Neuron (in vitro differentiated cells): ENCODE measurements at regions not wholly inside any gene's neighbourhood (a gene's known extent, or its start where the extent isn't known, plus 50 kb on each side); places are given as distances from the start of the nearest gene placed in this dataset.

Source experiments
- H2AFZ ChIP-seq: one replicate; pipeline ENCODE4 v1.6.1; 2013; ENCODE audit warnings: low read depth, mild to moderate bottlenecking, inconsistent platforms, low read length, moderate library complexity
- H3K27me3 ChIP-seq: one replicate; pipeline ENCODE4 v1.6.1; 2013; ENCODE audit warnings: low read length; ENCODE audit not compliant: insufficient read depth
- H3K36me3 ChIP-seq: one replicate; pipeline ENCODE4 v1.6.1; 2013; ENCODE audit warnings: low read length; ENCODE audit not compliant: insufficient read depth
- H3K4me1 ChIP-seq: one replicate; pipeline ENCODE4 v1.6.1; 2013; ENCODE audit warnings: low read length; ENCODE audit not compliant: insufficient read depth
- H3K4me3 ChIP-seq: 2 replicates; pipeline ENCODE4 v1.5.1; 2013; ENCODE audit warnings: mild to moderate bottlenecking, low read length, moderate library complexity
- H3K9me3 ChIP-seq: one replicate; pipeline ENCODE4 v1.6.1; 2013; ENCODE audit warnings: low read length

DNA sequence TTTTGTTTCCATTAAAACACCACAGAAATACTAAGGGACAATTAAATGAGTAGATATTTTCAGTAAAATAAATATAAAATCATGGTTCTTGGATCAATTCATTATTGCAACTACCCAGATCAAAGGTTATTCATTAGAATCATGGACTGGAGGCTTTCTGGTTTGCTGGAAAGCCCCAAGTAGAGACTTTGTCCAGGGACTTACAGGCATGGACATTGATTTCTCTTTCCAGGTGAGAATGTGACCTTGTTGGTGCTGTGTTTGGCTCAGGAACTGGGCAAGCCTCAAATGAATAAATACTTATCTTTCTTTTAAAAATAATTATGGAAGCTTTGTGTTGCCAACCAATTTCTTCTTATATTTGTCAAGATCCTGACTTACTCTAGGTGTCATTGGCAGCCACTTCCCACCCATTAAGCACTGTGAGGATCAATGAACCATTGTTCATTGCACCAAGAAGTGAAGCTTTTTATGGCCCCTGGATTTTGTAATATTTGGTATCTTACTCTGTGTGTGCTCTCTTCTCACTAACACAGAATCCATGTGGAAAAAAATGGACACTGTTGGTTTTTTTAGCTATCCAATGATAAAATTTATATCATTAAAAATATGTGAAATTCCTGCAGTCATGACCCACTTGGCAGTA, 205.8 kb upstream of the NRXN1 start:
- H3K4me1 ChIP-seq = no peaks in the 10 kb centered on the region

GRCh38 chr2:51232027-51232426, 200.1 kb upstream of the NRXN1 start:
- Histone ChIP-seq H3K36me3 (no peaks in the 10 kb centered on the region), H3K4me3 (no peak overlapping the region), H2AFZ (no peak overlapping the region), H3K27me3 (no peaks in the 10 kb centered on the region), H3K4me1 (no peaks in the 10 kb centered on the region), H3K9me3 (no peaks in the 10 kb centered on the region)

More for the DNA sequence above, 205.8 kb upstream of the NRXN1 start:
- Histone ChIP-seq H3K36me3 (no peaks in the 10 kb centered on the region), H2AFZ (no peak overlapping the region), H3K27me3 (no peaks in the 10 kb centered on the region), H3K4me3 (no peak overlapping the region), H3K9me3 (no peaks in the 10 kb centered on the region)

- H3K4me1 ChIP-seq = no peaks in the 10 kb centered on the region
- no peaks in the 10 kb centered on the region for H3K27me3 ChIP-seq
- H2AFZ ChIP-seq = no peak overlapping the region
- no peak overlapping the region for H3K4me3 ChIP-seq
- H3K36me3 ChIP-seq = no peaks in the 10 kb centered on the region
- no peaks in the 10 kb centered on the region for H3K9me3 ChIP-seq
Measured at GRCh38 chr2:51231071-51231470, 199.1 kb upstream of the NRXN1 start.

GRCh38 chr2:51225377-51225776, 193.4 kb upstream of the NRXN1 start:
- Histone ChIP-seq H3K4me1 (no peaks in the 10 kb centered on the region), H3K27me3 (no peaks in the 10 kb centered on the region), H3K36me3 (no peaks in the 10 kb centered on the region), H3K9me3 (no peaks in the 10 kb centered on the region), H3K4me3 (no peak overlapping the region), H2AFZ (no peak overlapping the region)

GRCh38 chr2:51224790-51225189, 192.9 kb upstream of the NRXN1 start:
- Histone ChIP-seq H3K4me3 (no peak overlapping the region), H3K9me3 (no peaks in the 10 kb centered on the region), H3K36me3 (no peaks in the 10 kb centered on the region), H3K4me1 (no peaks in the 10 kb centered on the region), H2AFZ (no peak overlapping the region), H3K27me3 (no peaks in the 10 kb centered on the region)

DNA sequence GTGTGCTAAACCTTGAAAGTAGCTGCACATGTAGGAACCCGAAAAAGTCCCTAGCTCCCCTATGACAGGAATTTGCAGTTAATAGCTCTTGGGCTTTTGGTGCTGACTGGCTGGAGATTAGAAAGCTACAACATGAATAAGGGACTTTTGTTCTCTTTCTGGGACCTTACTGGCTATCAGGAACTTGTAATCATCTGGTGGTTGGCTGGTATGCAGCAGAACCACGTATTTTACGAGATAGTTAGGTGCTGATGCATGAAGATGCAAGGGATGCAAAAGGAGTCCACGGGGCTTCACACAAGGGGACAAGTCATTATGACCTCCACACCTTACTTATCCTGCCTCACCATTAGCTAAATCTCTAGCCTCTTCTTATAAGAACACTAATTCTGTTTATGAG, 190.2 kb upstream of the NRXN1 start:
- H3K9me3 ChIP-seq = no peaks in the 10 kb centered on the region
- no peaks in the 10 kb centered on the region for H3K36me3 ChIP-seq
- no peaks in the 10 kb centered on the region for H3K27me3 ChIP-seq
- no peak overlapping the region for H3K4me3 ChIP-seq
- H3K4me1 ChIP-seq = no peaks in the 10 kb centered on the region
- no peak overlapping the region for H2AFZ ChIP-seq

DNA sequence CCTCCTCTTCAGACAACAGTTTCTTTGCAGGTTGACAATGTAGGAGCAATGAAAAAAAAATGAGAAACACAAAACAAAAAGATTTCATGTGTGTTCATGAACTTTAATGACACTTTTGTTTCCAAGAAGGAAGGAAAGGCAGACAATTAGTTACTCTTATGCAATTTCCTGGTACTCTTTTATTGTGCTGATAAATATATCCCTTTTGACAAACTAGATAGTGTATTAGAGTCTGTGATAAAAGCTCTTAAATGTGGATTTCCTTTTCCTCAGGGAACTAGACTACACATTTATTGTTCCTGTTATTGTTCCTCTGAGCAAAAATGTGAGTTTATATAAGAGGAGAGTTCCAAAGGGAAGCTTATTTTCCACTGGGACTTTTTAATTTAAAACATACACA, 188.7 kb upstream of the NRXN1 start:
- Histone ChIP-seq H3K9me3 (no peaks in the 10 kb centered on the region), H2AFZ (no peak overlapping the region), H3K4me1 (no peaks in the 10 kb centered on the region), H3K27me3 (no peaks in the 10 kb centered on the region), H3K36me3 (no peaks in the 10 kb centered on the region), H3K4me3 (no peak overlapping the region)

- Histone ChIP-seq H3K4me3 (no peak overlapping the region), H3K9me3 (no peaks in the 10 kb centered on the region), H3K4me1 (no peaks in the 10 kb centered on the region), H3K27me3 (no peaks in the 10 kb centered on the region), H2AFZ (no peak overlapping the region), H3K36me3 (no peaks in the 10 kb centered on the region)
Measured at GRCh38 chr2:51220080-51220479, 188.1 kb upstream of the NRXN1 start.

DNA sequence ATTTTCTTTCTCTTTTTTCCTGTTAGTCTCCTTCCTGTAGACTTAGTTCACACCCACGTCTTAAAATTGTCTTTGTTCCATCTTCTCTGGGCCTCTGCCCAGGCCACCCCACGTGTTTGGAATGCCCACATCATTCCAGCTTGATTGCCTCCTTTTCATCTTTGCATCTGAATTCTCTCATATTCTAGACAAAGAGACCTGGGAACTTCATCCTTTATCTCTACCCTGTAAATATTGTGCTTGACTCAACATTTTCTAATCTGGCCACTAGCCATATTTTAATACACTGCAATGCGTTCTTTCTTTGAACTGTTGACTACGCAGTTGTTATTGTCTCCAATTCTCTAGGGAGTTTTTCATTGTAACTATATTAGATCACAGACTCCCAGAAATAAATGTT, 187.5 kb upstream of the NRXN1 start:
- no peaks in the 10 kb centered on the region for H3K9me3 ChIP-seq
- H3K27me3 ChIP-seq = no peaks in the 10 kb centered on the region
- no peaks in the 10 kb centered on the region for H3K4me1 ChIP-seq
- H3K4me3 ChIP-seq = no peak overlapping the region
- no peak overlapping the region for H2AFZ ChIP-seq
- no peaks in the 10 kb centered on the region for H3K36me3 ChIP-seq

- Histone ChIP-seq H2AFZ (no peak overlapping the region), H3K27me3 (no peaks in the 10 kb centered on the region), H3K36me3 (no peaks in the 10 kb centered on the region), H3K4me1 (no peaks in the 10 kb centered on the region), H3K4me3 (no peak overlapping the region), H3K9me3 (no peaks in the 10 kb centered on the region)
Measured at GRCh38 chr2:51218047-51218446, 186.1 kb upstream of the NRXN1 start.

DNA sequence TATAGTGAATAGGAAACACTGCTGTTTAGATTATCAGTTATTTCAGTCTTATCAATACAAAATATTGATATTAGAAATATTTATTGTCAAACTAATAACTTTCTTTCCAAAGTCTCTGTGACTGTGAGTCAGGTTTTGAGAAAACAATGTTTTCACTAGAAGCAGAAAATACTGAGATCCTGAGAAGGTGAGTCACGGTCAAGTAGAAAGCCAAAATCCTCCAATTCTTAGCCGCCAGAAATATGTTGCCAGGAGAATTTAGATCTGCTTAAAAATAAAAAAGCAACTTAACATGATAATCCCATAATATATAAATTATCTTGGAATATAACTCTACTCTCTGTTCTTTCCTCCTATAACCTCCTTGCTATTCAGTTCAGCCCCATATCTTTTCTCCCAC, 181.9 kb upstream of the NRXN1 start:
- Histone ChIP-seq H3K36me3 (no peaks in the 10 kb centered on the region), H3K9me3 (no peaks in the 10 kb centered on the region), H3K4me1 (no peaks in the 10 kb centered on the region), H2AFZ (no peak overlapping the region), H3K4me3 (no peak overlapping the region), H3K27me3 (no peaks in the 10 kb centered on the region)

DNA sequence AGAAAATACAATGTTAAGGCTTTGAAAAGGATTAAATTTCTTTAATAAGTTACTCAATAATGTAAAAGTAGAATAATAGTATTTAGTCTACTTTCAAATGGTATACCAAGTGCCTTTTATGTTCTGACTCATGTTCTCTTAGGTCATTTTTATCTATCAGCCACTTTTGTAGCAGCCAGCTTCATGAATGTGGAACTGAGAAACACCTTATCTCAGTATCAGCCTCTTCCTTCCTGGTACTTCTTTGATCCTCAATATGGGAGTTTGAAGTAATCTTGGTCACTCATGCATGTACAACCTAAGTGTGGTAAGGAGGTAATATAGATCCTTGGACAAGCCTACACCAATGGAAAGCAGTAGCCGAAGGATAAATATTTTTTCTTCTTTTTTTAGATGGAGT, 180.4 kb upstream of the NRXN1 start:
- Histone ChIP-seq H3K9me3 (no peaks in the 10 kb centered on the region), H3K4me1 (no peaks in the 10 kb centered on the region), H3K4me3 (no peak overlapping the region), H2AFZ (no peak overlapping the region), H3K27me3 (no peaks in the 10 kb centered on the region), H3K36me3 (no peaks in the 10 kb centered on the region)

DNA sequence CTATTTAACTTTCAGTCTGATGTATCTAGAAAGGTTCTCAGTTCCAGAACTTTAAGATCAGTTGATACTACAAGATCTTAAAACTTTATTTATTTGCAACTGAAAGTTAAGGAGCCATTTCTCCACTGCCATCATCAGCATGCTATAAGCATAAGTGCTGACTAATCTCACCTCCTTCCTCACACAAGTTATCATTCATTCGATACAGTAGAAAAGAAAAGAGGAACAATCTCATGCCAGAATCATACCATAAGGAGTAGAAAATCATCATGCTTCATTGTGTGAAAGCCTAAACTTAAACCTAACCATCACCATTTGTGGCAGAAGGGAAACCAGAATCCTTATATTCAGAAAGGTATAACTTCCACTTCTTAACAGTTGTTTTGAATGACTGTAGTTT, 176.6 kb upstream of the NRXN1 start:
- H3K36me3 ChIP-seq = no peaks in the 10 kb centered on the region
- no peaks in the 10 kb centered on the region for H3K9me3 ChIP-seq
- H3K27me3 ChIP-seq = no peaks in the 10 kb centered on the region
- H3K4me3 ChIP-seq = no peak overlapping the region
- H3K4me1 ChIP-seq = no peaks in the 10 kb centered on the region
- no peak overlapping the region for H2AFZ ChIP-seq

DNA sequence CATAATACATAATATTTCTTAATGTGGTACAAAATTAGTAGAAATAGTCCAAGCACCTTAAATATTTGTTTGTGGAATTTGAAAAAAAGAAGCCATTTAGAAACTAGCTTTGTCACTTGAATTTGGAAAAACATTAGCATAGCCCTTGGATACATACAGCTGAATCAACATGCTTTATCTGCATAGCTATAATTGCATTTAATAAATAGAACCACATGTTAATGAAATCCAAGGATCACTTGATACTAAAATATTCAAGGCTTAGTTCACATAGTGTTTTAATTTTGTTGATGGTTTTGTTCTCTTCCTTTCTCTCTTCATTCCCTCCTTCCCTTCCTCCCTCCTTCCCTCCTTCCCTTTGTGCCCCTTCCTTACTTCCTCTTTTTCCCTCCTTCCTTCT, 169.4 kb upstream of the NRXN1 start:
- H3K4me1 ChIP-seq = no peaks in the 10 kb centered on the region
- H3K4me3 ChIP-seq = no peak overlapping the region
- H2AFZ ChIP-seq = no peak overlapping the region
- H3K27me3 ChIP-seq = no peaks in the 10 kb centered on the region
- H3K9me3 ChIP-seq = no peaks in the 10 kb centered on the region
- H3K36me3 ChIP-seq = no peaks in the 10 kb centered on the region
